ENCODE measurements at regions not wholly inside any gene's neighbourhood (a gene's known extent, or its start where the extent isn't known, plus 50 kb on each side); places are given as distances from the start of the nearest gene placed in this dataset.

DNA sequence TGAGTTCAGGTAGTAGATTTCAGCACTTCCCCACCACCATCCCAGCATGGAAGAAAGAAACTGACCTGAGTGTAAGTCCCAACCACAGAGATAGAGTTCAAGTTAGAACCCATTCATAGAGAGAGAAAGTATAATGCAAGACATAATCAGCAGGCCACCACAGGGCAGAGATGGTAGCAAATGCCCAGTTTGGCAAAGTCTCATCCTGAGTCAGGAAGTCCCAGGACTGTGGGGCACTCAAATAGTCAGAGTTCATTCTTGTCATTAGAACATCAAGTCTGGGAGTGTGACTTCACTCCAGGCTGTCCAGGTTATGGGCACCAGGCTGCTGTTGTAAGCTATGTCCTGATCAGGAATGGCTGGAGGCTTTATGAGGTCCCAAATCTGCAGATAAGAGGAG, 72.0 kb upstream of the USP47 start:
- Histone ChIP-seq H3K36me3 (no peaks in the 10 kb centered on the region), H3K4me1 (replicated peaks) (no peaks in the 10 kb centered on the region), H3K27me3 (replicated peaks; ENCODE audit: insufficient read depth) (no peaks in the 10 kb centered on the region), H3K4me3 (no peak overlapping the region), H3K9me3 (no peaks in the 10 kb centered on the region), H3K27ac (no peak overlapping the region)
- no peak for DNase-seq (ENCODE audit: low spot score)
- TF ChIP-seq POLR2A (IDR thresholded peaks at IDR 0.05) (no peak), POLR2AphosphoS5 (IDR thresholded peaks at IDR 0.05) (no peak)
- TF ChIP-seq, protein P1, sequence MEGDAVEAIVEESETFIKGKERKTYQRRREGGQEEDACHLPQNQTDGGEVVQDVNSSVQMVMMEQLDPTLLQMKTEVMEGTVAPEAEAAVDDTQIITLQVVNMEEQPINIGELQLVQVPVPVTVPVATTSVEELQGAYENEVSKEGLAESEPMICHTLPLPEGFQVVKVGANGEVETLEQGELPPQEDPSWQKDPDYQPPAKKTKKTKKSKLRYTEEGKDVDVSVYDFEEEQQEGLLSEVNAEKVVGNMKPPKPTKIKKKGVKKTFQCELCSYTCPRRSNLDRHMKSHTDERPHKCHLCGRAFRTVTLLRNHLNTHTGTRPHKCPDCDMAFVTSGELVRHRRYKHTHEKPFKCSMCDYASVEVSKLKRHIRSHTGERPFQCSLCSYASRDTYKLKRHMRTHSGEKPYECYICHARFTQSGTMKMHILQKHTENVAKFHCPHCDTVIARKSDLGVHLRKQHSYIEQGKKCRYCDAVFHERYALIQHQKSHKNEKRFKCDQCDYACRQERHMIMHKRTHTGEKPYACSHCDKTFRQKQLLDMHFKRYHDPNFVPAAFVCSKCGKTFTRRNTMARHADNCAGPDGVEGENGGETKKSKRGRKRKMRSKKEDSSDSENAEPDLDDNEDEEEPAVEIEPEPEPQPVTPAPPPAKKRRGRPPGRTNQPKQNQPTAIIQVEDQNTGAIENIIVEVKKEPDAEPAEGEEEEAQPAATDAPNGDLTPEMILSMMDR (IDR thresholded peaks at IDR 0.05) = no peak
- intact Hi-C loops (cut with DNase I) = no loop called here

DNA sequence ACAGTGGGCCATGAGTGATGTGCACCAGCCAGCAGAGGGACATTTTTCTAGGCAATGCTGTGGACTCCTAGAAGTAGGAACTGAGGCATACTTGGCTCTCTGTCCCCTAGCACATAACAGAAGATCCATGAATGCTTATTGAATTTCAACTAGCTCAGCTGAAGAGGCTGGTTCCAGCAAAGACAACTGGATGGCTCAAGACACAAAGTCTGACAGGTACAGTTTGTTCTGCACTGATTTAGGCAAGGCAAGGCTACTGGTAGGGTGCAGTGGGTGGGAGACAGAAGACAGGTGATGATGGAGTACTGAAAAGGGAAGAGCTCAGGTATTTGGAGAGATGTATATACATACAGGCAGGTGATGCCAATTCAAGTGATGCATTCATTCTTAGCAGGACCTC, 72.4 kb upstream of the USP47 start:
- Histone ChIP-seq H3K36me3 (no peaks in the 10 kb centered on the region), H3K27ac (no peak overlapping the region), H3K27me3 (replicated peaks; ENCODE audit: insufficient read depth) (no peaks in the 10 kb centered on the region), H3K9me3 (no peaks in the 10 kb centered on the region), H3K4me1 (replicated peaks) (no peaks in the 10 kb centered on the region), H3K4me3 (no peak overlapping the region)
- DNase-seq (ENCODE audit: low spot score) = no peak
- intact Hi-C loops (cut with DNase I) = no loop called here
- TF ChIP-seq, protein P1 (IDR thresholded peaks at IDR 0.05) = no peak
- TF ChIP-seq POLR2AphosphoS5 (IDR thresholded peaks at IDR 0.05) (no peak), POLR2A (IDR thresholded peaks at IDR 0.05) (no peak)

DNA sequence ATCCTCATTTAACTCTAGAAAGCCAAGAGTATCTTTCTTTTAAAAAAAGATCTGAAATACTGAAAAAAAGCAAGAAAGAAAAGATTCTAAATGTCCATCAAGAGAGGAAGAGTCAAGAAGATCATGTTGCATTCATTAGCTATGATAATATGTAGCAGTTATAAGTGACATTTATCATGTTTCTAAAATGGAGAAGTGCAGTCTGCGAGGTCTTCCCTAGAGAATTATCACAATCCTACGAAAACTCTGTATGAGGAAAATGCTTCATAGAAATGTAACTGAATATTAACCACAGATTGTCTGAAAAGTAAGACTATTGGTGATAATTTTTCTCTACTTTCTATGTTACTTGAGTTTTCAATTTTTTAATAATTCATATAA, 77.4 kb upstream of the USP47 start:
- H3K36me3 ChIP-seq = no peaks in the 10 kb centered on the region
- TF ChIP-seq POLR2AphosphoS5 (IDR thresholded peaks at IDR 0.05) = no peak
- TF ChIP-seq, protein P1 (IDR thresholded peaks at IDR 0.05) = no peak
- TF ChIP-seq POLR2A (IDR thresholded peaks at IDR 0.05) = no peak
- no peaks in the 10 kb centered on the region for H3K27me3 ChIP-seq (replicated peaks; ENCODE audit: insufficient read depth)
- no peak for DNase-seq (ENCODE audit: low spot score)
- WGBS = 80% methylated on average over 2 of the region's 2 CpGs
- no peaks in the 10 kb centered on the region for H3K9me3 ChIP-seq
- H3K4me1 ChIP-seq (replicated peaks) = no peaks in the 10 kb centered on the region
- no peak overlapping the region for H3K27ac ChIP-seq
- intact Hi-C loops (cut with DNase I) = no loop called here
- H3K4me3 ChIP-seq = no peak overlapping the region

DNA sequence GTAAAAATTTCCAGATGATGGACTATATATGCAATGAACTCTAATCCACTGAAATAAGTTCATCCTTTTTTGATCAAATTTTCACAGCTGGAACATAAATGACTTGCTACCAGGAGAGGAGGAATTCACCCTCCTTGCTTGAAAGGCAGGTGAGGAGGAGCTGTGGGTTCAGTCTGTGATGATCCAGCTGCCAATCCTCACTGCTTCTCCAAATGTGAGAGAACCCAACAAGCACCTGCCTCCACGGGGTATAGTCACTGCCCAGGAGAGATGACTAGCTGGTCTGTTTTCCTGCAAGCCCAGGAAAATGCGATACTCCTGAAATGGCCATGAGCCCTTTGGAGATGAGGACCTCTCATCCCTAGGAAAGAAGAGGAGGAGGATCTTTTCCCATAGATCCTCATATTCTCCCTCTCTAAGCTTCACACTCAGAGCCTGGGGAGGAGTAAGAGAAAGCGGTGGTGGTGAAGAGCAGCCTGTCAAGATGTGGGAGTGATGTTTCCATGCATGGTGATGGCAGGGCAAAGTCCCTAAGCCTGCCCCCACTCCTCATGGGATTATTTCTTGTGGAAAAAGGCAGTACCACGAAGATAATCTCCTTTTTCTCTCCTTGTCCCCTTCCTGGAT, 77.9 kb upstream of the USP47 start:
- Histone ChIP-seq H3K27me3 (replicated peaks; ENCODE audit: insufficient read depth) (no peaks in the 10 kb centered on the region), H3K27ac (no peak overlapping the region), H3K36me3 (no peaks in the 10 kb centered on the region), H3K9me3 (no peaks in the 10 kb centered on the region), H3K4me1 (replicated peaks) (no peaks in the 10 kb centered on the region), H3K4me3 (no peak overlapping the region)
- TF ChIP-seq POLR2A (IDR thresholded peaks at IDR 0.05) (no peak), POLR2AphosphoS5 (IDR thresholded peaks at IDR 0.05) (no peak)
- TF ChIP-seq, protein P1 (IDR thresholded peaks at IDR 0.05) = no peak
- DNase-seq (ENCODE audit: low spot score) = no peak
- 74% methylated on average over 4 of the region's 4 CpGs for WGBS
- intact Hi-C loops (cut with DNase I) = no loop called here

DNA sequence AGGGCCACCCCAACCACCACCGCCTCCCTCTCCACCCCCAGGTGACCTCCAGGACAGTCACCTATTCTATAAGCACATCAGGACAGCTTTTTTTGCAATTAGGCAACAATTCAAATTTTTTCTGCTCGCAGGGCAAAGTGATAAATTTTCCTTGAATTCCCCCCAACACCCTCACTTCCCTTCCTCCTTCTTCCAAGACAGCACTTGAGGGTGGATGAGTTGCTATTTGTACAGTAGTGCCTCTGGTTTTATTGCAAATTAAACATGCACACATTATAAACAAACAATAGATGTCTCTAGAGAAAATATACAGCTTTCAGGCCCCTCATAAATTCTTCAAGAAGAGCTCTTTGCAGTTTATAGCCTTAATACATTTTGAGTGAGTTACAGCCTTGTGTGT, 80.9 kb upstream of the USP47 start:
- Histone ChIP-seq H3K9me3 (no peaks in the 10 kb centered on the region), H3K27me3 (replicated peaks; ENCODE audit: insufficient read depth) (no peaks in the 10 kb centered on the region), H3K4me1 (replicated peaks) (no peaks in the 10 kb centered on the region), H3K36me3 (no peaks in the 10 kb centered on the region), H3K27ac (no peak overlapping the region), H3K4me3 (no peak overlapping the region)
- no peak for DNase-seq (ENCODE audit: low spot score)
- TF ChIP-seq POLR2AphosphoS5 (IDR thresholded peaks at IDR 0.05) (no peak), POLR2A (IDR thresholded peaks at IDR 0.05) (no peak)
- TF ChIP-seq, protein P1 (IDR thresholded peaks at IDR 0.05) = no peak
- intact Hi-C loops (cut with DNase I) = no loop called here
- WGBS = 56% methylated on average over 2 of the region's 2 CpGs
